Stimulated activated CD4-positive, alpha-beta T cell treated with anti-CD3 and anti-CD28 coated beads, Interleukin-1b, Interleukin-23, amount 100 ng/mL, for 24 hours (primary cell): ENCODE measurements at regions not wholly inside any gene's neighbourhood (a gene's known extent, or its start where the extent isn't known, plus 50 kb on each side); places are given as distances from the start of the nearest gene placed in this dataset.

Experiments used
- DNase-seq, 4 experiments: peaks; one replicate each; pipeline ENCODE4 v3.0.0-alpha.2; 2020; ENCODE audit warnings: low read depth in 4 of 4, low spot score in 1 of 4

GRCh38 chr12:92003701-92004100, 141.9 kb downstream of the BTG1 start:
- no peak for DNase-seq

DNA sequence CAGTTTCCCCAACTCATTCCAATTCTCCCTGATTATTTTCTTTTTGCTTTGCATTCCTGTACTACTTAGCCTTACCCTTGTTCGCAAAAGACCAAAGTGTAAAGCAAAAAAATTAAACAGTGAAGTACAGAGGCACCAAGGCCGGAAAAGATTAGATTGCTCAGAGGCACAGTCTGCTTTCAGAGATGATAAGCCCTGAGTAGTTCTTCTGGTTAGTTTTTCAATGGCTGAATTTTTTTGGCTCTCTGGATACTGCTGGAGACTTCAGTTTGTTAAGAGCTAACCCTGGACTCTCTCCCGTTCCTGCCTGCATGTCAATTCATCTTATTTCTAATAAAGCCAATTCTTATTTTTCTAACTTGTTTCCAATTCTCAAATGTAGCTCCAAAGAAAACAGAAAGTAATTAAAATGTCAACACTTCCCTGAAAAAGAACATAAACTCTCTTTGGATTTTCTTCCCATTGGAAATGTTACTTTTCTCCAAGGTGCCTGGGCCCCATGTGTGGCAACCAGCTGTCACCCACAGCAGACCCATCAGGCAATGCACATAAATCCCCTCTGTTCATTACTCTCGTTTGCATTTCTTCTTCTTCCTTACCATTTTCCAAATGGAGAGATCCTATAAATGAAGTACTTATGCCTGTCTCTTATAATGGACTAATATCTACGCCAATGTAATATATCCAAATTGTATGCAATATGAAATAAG, 142.8 kb downstream of the BTG1 start:
- DNase-seq = no peak

- no peak for DNase-seq
Observed at GRCh38 chr12:92002195-92002649, 143.4 kb downstream of the BTG1 start.

DNA sequence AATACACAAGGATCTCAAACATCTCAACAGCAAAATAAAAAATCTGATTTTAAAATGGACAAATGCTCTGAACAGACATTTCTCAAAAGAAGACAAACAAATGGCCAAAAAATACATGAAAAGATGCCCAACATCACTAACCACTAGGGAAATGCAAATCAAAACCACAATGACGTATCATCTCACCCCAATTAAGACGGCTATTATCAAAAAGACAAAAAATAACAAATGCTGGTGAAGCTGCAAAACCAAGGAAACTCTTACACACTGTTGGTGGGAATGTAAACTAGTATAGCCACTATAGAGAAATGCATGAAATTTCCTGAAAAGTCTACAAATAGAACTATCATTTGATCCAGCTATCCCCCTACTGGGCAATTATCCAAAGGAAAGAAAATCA, 145.0 kb downstream of the BTG1 start:
- no peak for DNase-seq

DNA sequence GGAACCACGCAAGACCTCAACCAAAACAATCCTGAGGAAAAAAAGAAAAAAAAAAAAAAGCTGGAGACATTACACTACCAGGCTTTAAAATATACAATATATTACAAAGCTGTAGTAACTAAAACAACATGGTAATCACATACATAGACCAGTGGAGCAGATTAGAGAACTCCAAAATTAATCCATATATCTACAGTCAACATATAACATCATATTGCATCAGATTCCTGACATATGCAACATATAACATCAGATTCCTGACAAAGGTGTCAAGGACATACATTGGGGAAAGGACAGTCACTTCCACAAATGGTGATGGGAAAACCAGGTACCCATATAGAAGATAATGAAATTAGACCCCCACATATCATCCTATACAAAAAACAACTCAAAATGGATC, 145.8 kb downstream of the BTG1 start:
- DNase-seq = no peak

DNA sequence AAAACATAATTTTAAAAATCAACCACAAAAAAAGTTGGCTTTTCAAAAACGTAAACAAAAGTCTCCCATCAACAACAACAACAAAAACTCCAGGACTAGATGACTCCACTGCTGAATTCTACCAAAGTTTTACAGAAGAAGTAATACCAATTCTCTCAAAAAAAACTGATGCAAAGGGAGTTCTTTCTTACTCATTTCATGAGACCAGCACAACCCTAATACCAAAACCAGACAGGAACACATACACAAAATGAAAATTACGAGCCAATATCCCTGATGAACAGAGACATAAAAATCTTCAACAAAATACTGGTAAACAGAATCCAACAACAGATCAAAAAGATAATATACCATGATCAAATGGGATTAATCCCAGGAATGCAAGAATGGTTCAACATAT, 147.3 kb downstream of the BTG1 start:
- no peak for DNase-seq

GRCh38 chr12:91994208-91994797, 151.3 kb downstream of the BTG1 start:
- DNase-seq = no peak

- no peak for DNase-seq
Observed at GRCh38 chr12:91993287-91994017, 152.2 kb downstream of the BTG1 start.

- DNase-seq = no peak
Observed at GRCh38 chr12:91991399-91992187, 154.1 kb downstream of the BTG1 start.

DNA sequence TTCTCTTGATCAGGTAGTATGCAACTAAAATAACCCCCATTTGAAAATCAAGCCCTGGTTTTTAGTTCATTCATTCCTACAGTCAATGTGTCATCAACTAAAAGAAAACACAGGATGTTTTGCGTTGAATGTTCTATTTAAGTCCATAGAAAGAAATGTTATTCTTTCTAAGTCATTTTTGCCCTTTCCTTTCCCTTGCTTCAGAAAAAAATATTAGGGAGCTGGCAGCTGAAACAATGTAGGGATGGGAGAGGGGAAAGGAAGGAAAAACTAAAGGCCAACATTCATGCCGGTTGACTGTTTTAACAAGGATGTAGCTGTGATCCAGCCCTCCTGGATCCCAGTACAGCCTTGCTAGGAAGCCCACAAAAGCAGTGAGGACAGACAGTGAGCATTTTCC, 155.1 kb downstream of the BTG1 start:
- no peak for DNase-seq

- DNase-seq = no peak
Observed at GRCh38 chr12:91989143-91989542, 156.5 kb downstream of the BTG1 start.

DNA sequence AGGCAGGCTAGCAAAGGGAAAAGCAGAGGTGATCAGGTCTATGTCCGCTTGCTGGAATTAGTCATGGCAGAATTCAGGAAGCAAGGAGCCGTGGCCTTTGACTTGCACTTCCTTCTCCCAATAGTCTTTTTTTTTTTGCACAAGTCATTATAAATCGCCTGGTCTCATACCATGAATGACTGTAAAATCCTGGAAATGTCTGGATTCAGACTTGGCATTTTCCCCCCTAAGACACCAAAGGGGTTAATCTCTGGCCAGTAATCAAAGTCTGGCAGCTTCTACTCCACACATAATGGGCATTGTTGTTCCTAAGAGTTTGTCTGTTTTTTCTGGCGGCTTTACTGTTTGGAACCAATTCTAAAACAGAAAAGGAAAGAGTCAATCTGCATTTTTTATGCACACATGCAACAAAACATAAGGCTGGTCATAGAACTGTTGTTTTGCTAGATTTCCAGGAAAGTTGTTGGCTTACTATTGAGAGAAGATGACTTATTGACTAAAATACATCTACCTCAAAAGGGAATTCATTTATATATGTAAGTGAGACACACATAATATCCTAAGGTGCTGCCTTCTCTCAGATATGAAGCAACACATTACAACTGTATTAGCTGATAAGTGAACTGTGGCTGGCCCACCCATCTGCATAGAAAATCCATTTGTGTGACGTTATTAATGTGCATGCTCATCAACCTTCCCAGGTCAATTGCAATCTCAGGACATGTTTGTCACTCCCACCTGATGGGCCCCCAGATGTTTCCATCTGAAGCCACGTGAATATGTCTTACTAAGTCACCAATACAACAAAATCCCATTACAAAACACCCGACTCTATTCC, 157.3 kb downstream of the BTG1 start:
- DNase-seq = no peak

DNA sequence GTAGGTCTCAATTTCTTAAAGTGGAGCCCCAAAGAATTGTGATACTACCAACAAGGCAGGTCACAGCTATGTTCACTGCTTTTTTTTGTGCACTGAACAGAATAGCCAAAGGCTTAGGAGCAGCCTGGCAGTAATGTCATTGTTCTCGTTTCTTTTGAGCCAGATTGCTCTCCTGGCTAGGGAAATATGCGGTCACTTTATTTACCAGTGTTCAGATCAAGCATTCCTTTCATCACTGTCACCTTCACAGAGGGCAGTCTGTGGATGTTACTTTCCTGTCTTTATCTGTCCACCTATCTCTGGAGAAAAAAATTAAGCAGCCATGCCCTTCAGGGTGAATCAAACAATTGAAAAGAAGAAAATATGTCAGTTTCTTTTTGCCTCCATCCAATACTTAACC, 159.6 kb downstream of the BTG1 start:
- DNase-seq = no peak

- DNase-seq = no peak
Observed at GRCh38 chr12:91985002-91985787, 160.5 kb downstream of the BTG1 start.

GRCh38 chr12:91984556-91984955, 161.1 kb downstream of the BTG1 start:
- no peak for DNase-seq

DNA sequence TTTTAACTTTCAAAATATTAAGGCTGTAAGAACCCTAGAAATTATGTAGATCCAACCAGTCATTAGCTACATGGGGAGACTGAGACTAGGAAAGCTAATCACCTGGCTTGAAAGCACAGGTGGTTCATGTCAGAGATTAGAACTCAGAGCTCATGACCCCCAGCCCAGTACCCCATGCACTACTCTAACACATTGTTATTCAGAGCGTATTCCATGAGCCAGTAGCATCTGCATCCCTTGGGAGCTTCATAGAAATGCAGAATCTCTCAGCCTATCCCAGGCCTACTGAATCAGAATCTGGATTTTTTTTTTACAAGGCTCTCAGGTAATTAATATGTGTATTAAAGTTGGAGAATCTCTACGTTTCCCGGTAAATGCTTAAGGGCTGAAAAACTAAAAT, 161.7 kb downstream of the BTG1 start:
- no peak for DNase-seq

- no peak for DNase-seq
Observed at GRCh38 chr12:91982946-91983345, 162.7 kb downstream of the BTG1 start.

DNA sequence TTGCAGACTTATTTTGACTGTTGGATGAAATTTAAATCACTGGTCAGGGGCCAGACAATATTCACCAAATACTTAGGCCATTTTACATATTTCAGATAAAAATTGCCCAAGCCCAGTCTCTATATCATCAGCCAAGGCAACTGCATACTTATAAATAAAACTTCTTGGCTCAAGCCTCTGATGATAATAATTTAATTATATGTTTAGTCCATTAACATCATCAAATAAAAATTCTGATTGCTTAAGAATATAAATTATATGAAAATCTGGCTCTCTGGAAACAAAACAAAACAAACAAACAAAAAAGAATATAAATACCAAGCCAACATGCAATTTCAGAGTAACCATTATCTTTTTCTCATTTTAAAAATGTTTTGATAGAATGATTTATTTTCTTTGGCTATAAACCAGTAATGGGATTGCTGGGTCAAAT, 165.2 kb downstream of the BTG1 start:
- DNase-seq = no peak

DNA sequence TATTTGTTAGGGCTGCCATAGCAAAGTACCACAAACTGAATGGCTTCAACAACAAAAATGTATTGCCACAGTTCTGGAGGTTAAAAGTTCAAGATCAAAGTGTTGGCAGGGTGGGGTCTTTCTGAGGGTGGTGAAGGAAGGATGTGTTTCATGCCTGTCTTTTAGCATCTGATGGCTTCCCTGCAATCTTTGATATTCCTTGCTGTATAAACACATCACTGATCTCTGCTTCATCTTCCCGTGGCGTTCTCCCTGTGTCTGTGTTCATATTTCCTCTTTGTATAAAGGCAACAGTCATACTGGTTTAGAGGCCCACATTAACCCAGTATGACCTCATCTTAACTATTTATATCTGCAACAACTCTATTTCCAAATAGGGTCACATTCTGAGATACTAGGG, 167.5 kb downstream of the BTG1 start:
- no peak for DNase-seq

DNA sequence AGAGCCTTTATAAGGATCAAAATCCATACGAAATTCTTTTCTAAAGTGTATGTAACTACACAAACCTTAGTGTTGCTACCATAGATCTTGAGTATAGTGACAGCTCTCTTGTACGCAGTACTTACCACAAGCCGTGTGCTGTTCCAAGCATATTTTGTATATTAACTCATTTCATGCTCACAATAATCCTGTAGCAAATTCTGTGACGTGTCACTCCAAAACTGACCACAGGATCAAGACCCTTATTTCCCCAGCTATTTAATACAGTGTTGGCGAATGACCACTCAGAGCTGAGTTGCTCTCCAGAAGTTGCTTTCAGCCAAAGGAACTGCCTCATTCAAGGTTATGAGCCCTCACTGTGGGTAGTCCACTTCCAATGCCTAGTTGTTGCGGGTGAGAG, 169.8 kb downstream of the BTG1 start:
- DNase-seq = no peak
